NCI-H146 treated with DMSO at 0.1 percent for 48 hours (cell line): ENCODE measurements at regions not wholly inside any gene's neighbourhood (a gene's known extent, or its start where the extent isn't known, plus 50 kb on each side); places are given as distances from the start of the nearest gene placed in this dataset.
"Not testable (repeated sequence)": the region's sequence is repeated elsewhere in the genome, so short reads cannot be mapped to it uniquely, and the experiment has no call there.

Experiments used
- DNase-seq: peaks from one replicate; lab custom pipeline; 2025; ENCODE audit not compliant: unreplicated experiment; lab: John Stamatoyannopoulos, UW

DNA sequence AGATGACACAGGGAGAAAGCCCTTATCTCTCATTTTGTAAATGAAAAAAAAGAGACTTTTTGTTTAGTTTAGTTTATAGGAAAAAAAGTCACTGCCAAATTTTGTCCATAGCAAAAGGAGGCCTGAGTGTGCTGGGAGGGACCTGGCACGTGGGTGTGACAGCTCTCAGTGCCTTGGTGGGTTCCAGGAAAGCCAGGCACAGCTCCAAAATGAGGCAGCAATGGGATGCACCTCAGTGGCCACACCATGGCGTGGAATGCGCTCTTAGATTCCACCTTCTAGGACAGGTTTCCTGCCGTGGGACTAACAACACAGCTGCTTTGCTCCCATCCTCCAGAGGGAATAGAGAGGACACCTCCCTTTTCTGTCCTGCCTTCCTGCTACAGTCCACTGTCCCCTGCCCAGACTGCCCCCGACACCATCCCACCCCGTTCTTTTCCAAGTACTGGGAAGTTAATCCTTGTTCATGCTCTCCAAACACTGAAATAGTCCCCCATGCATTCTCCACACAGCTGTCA, 207.6 kb downstream of the EMP1 start:
- DNase-seq, result no peak

DNA sequence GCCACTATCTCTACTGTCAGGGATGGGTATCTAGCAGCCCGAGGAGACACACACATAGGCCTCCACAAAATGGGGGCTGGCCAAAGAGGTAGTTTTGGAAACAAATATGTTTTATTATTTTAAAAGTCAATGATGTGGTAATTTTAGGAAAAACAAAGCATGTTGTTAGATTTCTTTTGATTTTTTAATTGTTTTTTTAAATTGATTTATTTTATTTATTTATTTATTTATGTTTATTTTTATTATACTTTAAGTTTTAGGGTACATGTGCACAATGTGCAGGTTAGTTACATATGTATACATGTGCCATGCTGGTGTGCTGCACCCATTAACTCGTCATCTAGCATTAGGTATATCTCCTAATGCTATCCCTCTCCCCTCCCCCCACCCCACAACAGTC, 194.8 kb downstream of the EMP1 start:
- not testable (repeated sequence) for DNase-seq

- DNase-seq, result no peak
Observed at GRCh38 chr12:13390918-13391317, 194.4 kb downstream of the EMP1 start.

GRCh38 chr12:13390381-13390861, 193.9 kb downstream of the EMP1 start:
- no peak for DNase-seq

GRCh38 chr12:13387101-13387500, 190.6 kb downstream of the EMP1 start:
- DNase-seq, result no peak

- DNase-seq, result no peak
Observed at GRCh38 chr12:13386323-13387039, 190.0 kb downstream of the EMP1 start.

DNA sequence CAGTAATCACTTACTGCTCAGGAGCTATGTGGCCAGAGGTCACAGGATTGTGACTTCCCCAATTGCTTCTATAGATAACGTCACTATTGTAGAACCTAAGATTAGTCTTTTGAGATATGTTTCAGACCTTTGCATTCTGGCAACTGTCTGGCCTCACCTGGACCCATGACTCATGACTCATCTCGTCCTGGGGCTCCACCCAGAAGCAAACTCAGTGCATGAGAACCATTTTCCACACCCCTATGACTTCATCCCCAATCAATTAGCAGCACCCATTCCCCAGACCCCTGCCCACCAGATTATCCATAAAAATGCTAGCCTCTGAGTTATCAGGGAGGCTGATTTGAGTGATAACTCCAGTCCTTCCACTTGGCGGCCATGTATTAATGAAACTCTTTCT, 186.9 kb downstream of the EMP1 start:
- DNase-seq, result no peak

DNA sequence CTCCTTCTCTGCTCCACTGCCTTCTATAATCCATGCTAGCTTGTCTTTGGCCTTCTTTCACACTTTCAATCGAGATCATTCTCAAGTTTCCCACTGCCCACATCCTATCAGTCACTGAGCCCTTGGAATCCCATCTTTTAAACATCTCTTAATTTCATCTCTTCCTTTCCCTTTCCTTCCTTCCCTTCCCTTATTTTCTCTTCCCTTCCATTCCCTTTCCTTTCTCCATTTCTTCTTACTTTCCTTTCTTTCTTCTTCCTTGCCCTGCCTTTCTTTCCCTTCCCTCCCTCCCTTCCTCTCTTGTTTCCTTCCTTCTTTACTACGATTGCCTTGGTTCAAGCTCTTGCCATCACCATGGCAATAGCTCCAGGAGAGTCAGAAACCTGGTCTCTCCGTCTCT, 183.8 kb downstream of the EMP1 start:
- DNase-seq, result no peak

GRCh38 chr12:13379531-13380188, 183.1 kb downstream of the EMP1 start:
- no peak for DNase-seq

- no peak for DNase-seq
Observed at GRCh38 chr12:13377698-13378097, 181.2 kb downstream of the EMP1 start.

DNA sequence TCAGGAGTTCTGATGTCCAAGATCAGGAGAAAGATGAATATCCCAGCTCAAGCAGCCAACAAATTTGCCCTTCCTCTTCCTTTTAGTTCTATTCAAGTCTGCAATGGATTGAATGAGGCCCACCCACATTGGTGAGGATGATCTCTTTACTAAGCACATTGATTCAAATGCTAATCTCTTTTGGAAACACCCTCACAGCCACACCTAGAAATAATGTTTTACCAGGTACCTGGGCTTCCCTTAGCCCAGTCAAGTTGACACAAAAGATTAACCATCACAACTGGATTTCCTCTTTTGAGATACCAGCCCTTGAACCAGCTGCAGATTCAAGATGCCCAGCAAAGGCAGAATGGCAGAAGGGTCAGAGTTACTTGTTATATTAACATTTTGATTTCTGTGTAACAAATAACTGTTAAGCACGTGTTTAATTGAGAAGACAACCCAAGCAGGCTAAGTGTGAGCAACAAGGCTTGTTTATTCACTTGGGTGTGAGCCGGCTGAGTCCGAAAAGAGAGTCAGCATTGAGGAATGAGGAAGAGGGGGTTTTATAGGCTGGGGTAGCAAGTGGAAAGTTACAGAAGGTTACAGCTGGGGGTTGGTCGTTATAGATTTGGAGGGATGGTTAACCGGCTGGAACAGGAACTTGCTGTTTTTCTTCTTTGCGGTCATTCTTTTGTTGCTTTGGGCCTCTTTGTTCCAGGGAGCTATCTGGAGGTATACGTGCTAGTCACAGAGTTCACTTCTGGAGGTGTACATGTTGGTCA, 180.3 kb downstream of the EMP1 start:
- no peak for DNase-seq

DNA sequence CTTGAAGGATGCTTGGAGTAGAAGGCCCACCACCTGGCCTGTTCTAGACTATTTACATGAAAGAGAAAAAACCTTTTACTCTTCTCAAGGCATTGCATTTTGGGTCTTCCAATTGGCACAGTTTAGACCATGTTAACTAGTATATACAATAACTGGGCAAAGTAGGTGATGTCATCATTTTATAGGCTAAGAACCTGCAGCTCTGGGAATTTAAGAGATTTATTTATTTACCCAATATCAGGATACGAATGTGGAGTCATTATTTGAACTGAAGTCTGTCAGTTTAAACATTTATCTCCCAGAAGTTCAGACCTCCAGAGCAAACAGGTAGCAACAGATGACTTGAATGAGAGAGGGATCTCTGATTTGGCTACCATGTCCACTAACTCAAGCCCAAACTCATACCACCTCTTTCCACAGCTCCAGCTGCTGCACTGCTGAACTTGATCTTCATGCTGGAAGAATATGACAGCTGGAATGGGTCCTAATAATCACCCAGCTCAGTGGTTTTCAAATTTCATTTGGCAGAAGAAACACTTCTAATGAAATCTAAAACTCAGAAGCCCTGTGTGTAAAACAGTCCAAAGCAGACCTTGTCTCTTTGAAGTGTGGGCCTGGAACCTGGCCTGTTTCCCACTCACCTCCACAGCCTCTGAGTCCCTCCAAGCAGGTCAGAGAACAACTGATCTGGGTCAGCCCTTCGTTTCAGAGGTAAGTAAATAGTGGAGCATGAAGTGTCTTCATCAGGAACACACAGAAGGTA, 179.2 kb downstream of the EMP1 start:
- DNase-seq, result no peak

DNA sequence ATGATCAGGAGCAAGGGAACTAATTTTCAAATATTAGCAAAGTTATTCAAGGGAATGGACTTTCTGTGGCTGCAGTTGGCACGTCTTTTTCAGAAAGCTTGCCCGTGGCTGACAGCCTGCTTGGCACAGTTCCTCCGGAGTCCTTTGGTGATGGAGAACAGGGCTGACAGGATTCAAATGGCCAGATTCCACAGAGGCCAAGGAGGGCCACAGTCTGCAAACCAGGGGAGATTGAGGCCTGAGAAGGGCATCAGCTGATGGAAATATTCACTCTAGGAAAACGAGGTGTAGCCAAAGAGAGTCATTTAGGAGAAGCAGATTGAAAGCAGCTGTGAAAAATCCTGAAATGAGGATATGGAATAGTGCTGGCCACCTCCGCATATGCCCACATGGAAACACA, 178.3 kb downstream of the EMP1 start:
- DNase-seq, result no peak

- no peak for DNase-seq
Observed at GRCh38 chr12:13373803-13374202, 177.3 kb downstream of the EMP1 start.

GRCh38 chr12:13373131-13373530, 176.6 kb downstream of the EMP1 start:
- DNase-seq, result no peak

- DNase-seq, result no peak
Observed at GRCh38 chr12:13372386-13372785, 175.9 kb downstream of the EMP1 start.

GRCh38 chr12:13371797-13372196, 175.3 kb downstream of the EMP1 start:
- no peak for DNase-seq

- DNase-seq, result no peak
Observed at GRCh38 chr12:13371367-13371766, 174.8 kb downstream of the EMP1 start.

- DNase-seq, result no peak
Observed at GRCh38 chr12:13369474-13370056, 173.0 kb downstream of the EMP1 start.

GRCh38 chr12:13368971-13369370, 172.4 kb downstream of the EMP1 start:
- DNase-seq, result no peak

- DNase-seq, result no peak
Observed at GRCh38 chr12:13368431-13368830, 171.9 kb downstream of the EMP1 start.
